GM12878 (cell line): ENCODE measurements at regions not wholly inside any gene's neighbourhood (a gene's known extent, or its start where the extent isn't known, plus 50 kb on each side); places are given as distances from the start of the nearest gene placed in this dataset.

Experiments used
- ATAC-seq: fragments of 200-7000 bp; cut with Tn5 transposase; 3 replicates; pipeline ENCODE4 v1.9.1; 2020; ENCODE audit warnings: mild to moderate bottlenecking, moderate library complexity
- BruUV-seq: library from RNA; stranded (reverse); fragments of 400-500 nt; replicated peaks from 2 replicates; lab custom pipeline; 2021; lab: Mats Ljungman, UMichigan
- CTCF ChIA-PET: fragments of 300-600 bp; sonication (Branson Sonifier 250); formaldehyde crosslinking; extraction: SDS; loops from one replicate; lab custom pipeline; 2021; ENCODE audit warnings: inconsistent platforms; lab: Yijun Ruan, JAX
- POLR2A ChIA-PET: fragments of 350-600 bp; formaldehyde crosslinking; extraction: SDS; loops from one replicate; lab custom pipeline; 2021; ENCODE audit warnings: inconsistent platforms; lab: Charles Lee
- RAD21 ChIA-PET: fragments of 300-600 bp; sonication (Branson Sonifier 250); formaldehyde crosslinking; loops from one replicate; lab custom pipeline; 2023; ENCODE audit warnings: antibody characterized with exemption; ENCODE audit not compliant: unreplicated experiment; lab: Charles Lee
- SMC1A ChIA-PET: fragments of 300-600 bp; sonication (Branson Sonifier 250); formaldehyde crosslinking; loops from one replicate; lab custom pipeline; 2023; ENCODE audit not compliant: unreplicated experiment, uncharacterized antibody; lab: Charles Lee
- DNase-seq: peaks from one replicate; pipeline ENCODE4 v3.0.0-alpha.2; 2011; ENCODE audit warnings: low read depth, low spot score
- FAIRE-seq: peaks from 3 replicates; lab custom pipeline; 2011; peaks lifted over from hg19 to GRCh38; lab: Jason Lieb, UNC
- H2AFZ ChIP-seq: 2 replicates; pipeline ENCODE4 v1.6.0; 2011; ENCODE audit warnings: low read depth, low read length, control low read depth; ENCODE audit not compliant: control insufficient read depth
- H3K27ac ChIP-seq: 2 replicates; pipeline ENCODE4 v1.5.1; 2011; ENCODE audit warnings: control low read depth; ENCODE audit not compliant: control insufficient read depth, insufficient read depth
- H3K27me3 ChIP-seq, 2 experiments: replicated peaks in 1 of 2; 2 replicates each; pipeline versions ENCODE4 v1.6.0 to v1.6.1; 2011; ENCODE audit warnings: low read length in 1 of 2; ENCODE audit not compliant: control insufficient read depth in 2 of 2, insufficient read depth in 2 of 2
- H3K36me3 ChIP-seq, 2 experiments: 2 replicates each; pipeline ENCODE4 v1.5.1; 2011; ENCODE audit warnings: low read length in 1 of 2; ENCODE audit not compliant: control insufficient read depth in 2 of 2, insufficient read depth in 2 of 2
- H3K4me1 ChIP-seq: 2 replicates; pipeline ENCODE4 v1.6.1; 2011; ENCODE audit warnings: mild to moderate bottlenecking, low read length, moderate library complexity, mixed read lengths; ENCODE audit not compliant: control insufficient read depth, insufficient read depth
- H3K4me2 ChIP-seq: 2 replicates; pipeline ENCODE4 v1.6.0; 2011; ENCODE audit warnings: control low read depth; ENCODE audit not compliant: control insufficient read depth, insufficient read depth
- H3K4me3 ChIP-seq: fragments of 200-600 bp; sonication (generic); 2 replicates; pipeline ENCODE4 v1.5.1; 2016
- H3K79me2 ChIP-seq: 2 replicates; pipeline ENCODE4 v1.6.0; 2011; ENCODE audit warnings: low read length; ENCODE audit not compliant: control insufficient read depth, insufficient read depth
- H3K9ac ChIP-seq: 2 replicates; pipeline ENCODE4 v1.8.0; 2011; ENCODE audit warnings: low read length, control low read depth, mixed read lengths; ENCODE audit not compliant: control insufficient read depth, insufficient read depth
- H3K9me3 ChIP-seq: replicated peaks from 3 replicates; pipeline ENCODE4 v1.5.1; 2011; ENCODE audit warnings: mild to moderate bottlenecking, low read length; ENCODE audit not compliant: control insufficient read depth, insufficient read depth
- H4K20me1 ChIP-seq: 2 replicates; pipeline ENCODE4 v1.6.0; 2011; ENCODE audit not compliant: control insufficient read depth, insufficient read depth
- ATF7 ChIP-seq: fragments of 450-650 bp; IDR thresholded peaks from 2 replicates; pipeline ENCODE4 v1.6.1; 2016; ENCODE audit warnings: low read depth, mild to moderate bottlenecking
- BMI1 ChIP-seq: fragments of 450-650 bp; IDR thresholded peaks from 2 replicates; pipeline ENCODE4 v1.6.1; 2016; ENCODE audit warnings: mild to moderate bottlenecking, moderate library complexity, borderline replicate concordance
- CBFB ChIP-seq: IDR thresholded peaks from 2 replicates; pipeline ENCODE4 v1.6.1; 2016; ENCODE audit warnings: antibody characterized with exemption, low read depth
- CBX5 ChIP-seq: sonication (generic); IDR thresholded peaks from 2 replicates; pipeline ENCODE4 v1.6.1; 2016; ENCODE audit warnings: low read depth, moderate library complexity, mild to moderate bottlenecking, inconsistent platforms
- DPF2 ChIP-seq: fragments of 450-650 bp; IDR thresholded peaks from 2 replicates; pipeline ENCODE4 v1.6.1; 2017; ENCODE audit warnings: mild to moderate bottlenecking
- EED ChIP-seq: sonication (generic); IDR thresholded peaks from 2 replicates; pipeline ENCODE4 v1.6.1; 2016; ENCODE audit warnings: antibody characterized with exemption, low read depth
- FOXM1 ChIP-seq: IDR thresholded peaks from 2 replicates; pipeline ENCODE4 v1.6.1; 2012; ENCODE audit warnings: low read depth, mild to moderate bottlenecking, inconsistent platforms, low read length, moderate library complexity
- MAX ChIP-seq: IDR thresholded peaks from 2 replicates; pipeline ENCODE4 v1.6.1; 2012; ENCODE audit warnings: low read depth, low read length, improper control_type of control experiment
- POLR2AphosphoS2 ChIP-seq: IDR thresholded peaks from 2 replicates; pipeline ENCODE4 v1.6.1; 2011; ENCODE audit warnings: low read depth, mild to moderate bottlenecking, low read length, improper control_type of control experiment, moderate library complexity
- POU2F2 ChIP-seq: IDR thresholded peaks from 3 replicates; pipeline ENCODE4 v1.6.1; 2011; ENCODE audit warnings: low read depth, mild to moderate bottlenecking, low read length, borderline replicate concordance
- SRF ChIP-seq, 2 experiments: IDR thresholded peaks; 2 replicates each; pipeline ENCODE4 v1.6.1; 2011; ENCODE audit warnings: low read depth in 2 of 2, low read length in 2 of 2, mild to moderate bottlenecking in 1 of 2, moderate library complexity in 1 of 2
- YY1 ChIP-seq: IDR thresholded peaks from 2 replicates; pipeline ENCODE4 v1.6.1; 2011; ENCODE audit warnings: low read depth, mild to moderate bottlenecking, low read length
- ZNF274 ChIP-seq: IDR thresholded peaks from one replicate; pipeline ENCODE4 v1.8.0; 2011; ENCODE audit not compliant: insufficient read length, insufficient read depth
- WGBS: methylation state at CpG from one replicate; pipeline ENCODE4 v1.1.6; 2016; ENCODE audit warnings: low lambda C conversion rate; ENCODE audit not compliant: insufficient replicate concordance, insufficient coverage; ENCODE audit errors: missing lambda C conversion rate; 5-methylcytosine and 5-hydroxymethylcytosine counted together
- in situ Hi-C: fragments of 300-500 bp; cut with MboI; formaldehyde crosslinking; loops from 9 replicates; pipeline ENCODE4 v1.14.3; 2018; ENCODE audit warnings: mixed read lengths
- intact Hi-C: fragments of 100-400 bp; cut with micrococcal nuclease; formaldehyde crosslinking; loops from one replicate; pipeline ENCODE4 v1.14.2; 2022; ENCODE audit not compliant: unreplicated experiment

GRCh38 chr12:116642683-116643082, 83.5 kb downstream of the MAP1LC3B2 start (continued):
- TF ChIP-seq CBFB (no peak), MAX (no peak), POLR2AphosphoS2 (no peak), SRF (IDR thresholded peaks at IDR 0.05; ENCODE audit: low read depth in 2 of 2, low read length in 2 of 2) (peak in 1 of 2 experiments; percentile 63; a peak in 2 of 4 replicates), BMI1 (no peak), FOXM1 (no peak), YY1 (0 out of 2 replicates have a peak, but pooled peaks have one; percentile 43), DPF2 (no peak), POU2F2 (no peak)

- Histone ChIP-seq H3K4me1 (no peaks in the 10 kb centered on the region), H2AFZ (no peak overlapping the region), H3K4me2 (no peak overlapping the region), H3K27me3 (peaks cover 3 to 5% of the 10 kb centered on the region in 2 experiments; a peak in 3 of 4 replicates), H3K27ac (no peak overlapping the region), H3K36me3 (no peaks in the 10 kb centered on the region), H3K79me2 (no peaks in the 10 kb centered on the region), H3K9ac (no peak overlapping the region), H3K9me3 (peaks cover 2% of the 10 kb centered on the region; the same call in 1 of the 3 replicates), H4K20me1 (no peaks in the 10 kb centered on the region), H3K4me3 (no peak overlapping the region)
- FAIRE-seq (no peak), ATAC-seq (no peak), DNase-seq (no peak)
- ChIA-PET POLR2A (no interaction called here), CTCF (no interaction called here), SMC1A (no interaction called here), RAD21 (no interaction called here)
- intact Hi-C loops (no loop called here), in situ Hi-C loops (no loop called here)
- no TSS peak for BruUV-seq
- TF ChIP-seq EED = no peak
- no peak for TF ChIP-seq ATF7
- no peak for TF ChIP-seq ZNF274
- no peak for TF ChIP-seq CBX5
- WGBS = 57% methylated on average over 4 of the region's 4 CpGs
These were observed 82.9 kb downstream of the MAP1LC3B2 start for GRCh38 chr12:116642106-116642505.
